GM03348 (cell line): ENCODE measurements at regions not wholly inside any gene's neighbourhood (a gene's known extent, or its start where the extent isn't known, plus 50 kb on each side); places are given as distances from the start of the nearest gene placed in this dataset.
"Not testable (repeated sequence)": the region's sequence is repeated elsewhere in the genome, so short reads cannot be mapped to it uniquely, and the experiment has no call there.

Experiments used
- DNase-seq: peaks from one replicate; pipeline ENCODE4 v3.0.0; 2012; ENCODE audit warnings: low spot score

GRCh38 chr2:129375632-129376425 is 603.6 kb upstream of the RAB6C start:
- DNase-seq, result no peak

- DNase-seq, result no peak
Measured at GRCh38 chr2:129376426-129377077, 602.9 kb upstream of the RAB6C start.

GRCh38 chr2:129377078-129377469 is 602.4 kb upstream of the RAB6C start:
- no peak for DNase-seq

GRCh38 chr2:129378186-129378585 is 601.3 kb upstream of the RAB6C start:
- DNase-seq, result no peak

- DNase-seq, result no peak
Measured at GRCh38 chr2:129379411-129379810, 600.1 kb upstream of the RAB6C start.

GRCh38 chr2:129381789-129382188 is 597.7 kb upstream of the RAB6C start:
- DNase-seq, result no peak

GRCh38 chr2:129388870-129389269 is 590.6 kb upstream of the RAB6C start:
- DNase-seq, result no peak

GRCh38 chr2:129393816-129394215 is 585.6 kb upstream of the RAB6C start:
- no peak for DNase-seq

- no peak for DNase-seq
Measured at GRCh38 chr2:129396980-129397599, 582.4 kb upstream of the RAB6C start.

- no peak for DNase-seq
Measured at GRCh38 chr2:129400826-129401225, 578.6 kb upstream of the RAB6C start.

GRCh38 chr2:129402076-129402475 is 577.4 kb upstream of the RAB6C start:
- DNase-seq, result no peak

GRCh38 chr2:129404000-129404685 is 575.3 kb upstream of the RAB6C start:
- DNase-seq, result no peak

- no peak for DNase-seq
Measured at GRCh38 chr2:129408570-129408969, 570.9 kb upstream of the RAB6C start.

- not testable (repeated sequence) for DNase-seq
Measured at GRCh38 chr2:129417041-129417440, 562.4 kb upstream of the RAB6C start.

GRCh38 chr2:129422028-129422427 is 557.4 kb upstream of the RAB6C start:
- DNase-seq, result no peak

- DNase-seq, result no peak
Measured at GRCh38 chr2:129428086-129428660, 551.3 kb upstream of the RAB6C start.

GRCh38 chr2:129430911-129431310 is 548.6 kb upstream of the RAB6C start:
- no peak for DNase-seq

- DNase-seq, result no peak
Measured at GRCh38 chr2:129431881-129432280, 547.6 kb upstream of the RAB6C start.

- DNase-seq, result no peak
Measured at GRCh38 chr2:129436809-129437208, 542.7 kb upstream of the RAB6C start.

GRCh38 chr2:129437725-129438124 is 541.7 kb upstream of the RAB6C start:
- DNase-seq, result no peak

- no peak for DNase-seq
Measured at GRCh38 chr2:129438501-129439057, 540.9 kb upstream of the RAB6C start.
